HEK293 (cell line): ENCODE measurements at regions not wholly inside any gene's neighbourhood (a gene's known extent, or its start where the extent isn't known, plus 50 kb on each side); places are given as distances from the start of the nearest gene placed in this dataset.

ENCODE experiments used
- ZNF274 ChIP-seq, 2 experiments: fragments of 200-500 bp in 1 of 2; fragments of 450-650 bp in 1 of 2; sonication (Bioruptor generic) in 1 of 2; formaldehyde crosslinking in 1 of 2; IDR thresholded peaks; 2 replicates each; pipeline versions ENCODE4 v1.5.1 to v1.6.1; 2014 to 2016; ENCODE audit warnings: borderline replicate concordance in 1 of 2, inconsistent platforms in 1 of 2, low read length in 1 of 2, missing biosample characterization in 1 of 2, missing genetic modification characterization in 1 of 2
- TF ChIP-seq, protein P1 (sequence below): fragments of 450-650 bp; formaldehyde crosslinking; IDR thresholded peaks from 2 replicates; pipeline ENCODE4 v1.5.1; 2016; ENCODE audit warnings: missing biosample characterization, missing genetic modification characterization
- TF ChIP-seq, protein P2 (sequence below): fragments of 450-650 bp; formaldehyde crosslinking; IDR thresholded peaks from 2 replicates; pipeline ENCODE4 v1.5.1; 2016; ENCODE audit warnings: missing biosample characterization, missing genetic modification characterization
- TF ChIP-seq, protein P3 (sequence below): sonication (generic); formaldehyde crosslinking; IDR thresholded peaks from 2 replicates; pipeline ENCODE4 v1.8.1; 2022; ENCODE audit warnings: mild to moderate bottlenecking, moderate library complexity, missing genetic modification reagents
- TF ChIP-seq, protein P4 (sequence below): fragments of 450-650 bp; formaldehyde crosslinking; IDR thresholded peaks from 2 replicates; pipeline ENCODE4 v1.5.1; 2017; ENCODE audit warnings: missing biosample characterization, missing genetic modification characterization

DNA sequence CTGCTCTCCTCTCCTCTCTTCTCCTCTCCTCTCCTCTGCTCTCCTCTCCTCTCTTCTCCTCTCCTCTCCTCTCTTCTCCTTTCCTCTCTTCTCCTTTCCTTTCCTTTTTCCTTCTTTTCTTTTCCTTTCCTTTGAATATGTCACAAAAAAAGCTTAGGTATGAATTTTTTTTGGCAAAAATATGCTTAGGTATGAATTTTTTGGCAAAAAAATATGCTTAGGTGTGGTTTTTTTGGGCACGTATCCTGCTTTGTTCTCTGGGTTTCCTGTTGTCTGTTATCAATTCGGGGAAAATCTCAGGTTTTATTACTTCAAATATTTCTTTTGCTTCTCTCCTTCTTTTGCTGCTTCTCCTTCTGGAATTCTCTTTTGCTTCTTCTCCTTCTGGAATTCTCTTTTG is 155.5 kb upstream of the PMEPA1 start:
- TF ChIP-seq, protein P1, sequence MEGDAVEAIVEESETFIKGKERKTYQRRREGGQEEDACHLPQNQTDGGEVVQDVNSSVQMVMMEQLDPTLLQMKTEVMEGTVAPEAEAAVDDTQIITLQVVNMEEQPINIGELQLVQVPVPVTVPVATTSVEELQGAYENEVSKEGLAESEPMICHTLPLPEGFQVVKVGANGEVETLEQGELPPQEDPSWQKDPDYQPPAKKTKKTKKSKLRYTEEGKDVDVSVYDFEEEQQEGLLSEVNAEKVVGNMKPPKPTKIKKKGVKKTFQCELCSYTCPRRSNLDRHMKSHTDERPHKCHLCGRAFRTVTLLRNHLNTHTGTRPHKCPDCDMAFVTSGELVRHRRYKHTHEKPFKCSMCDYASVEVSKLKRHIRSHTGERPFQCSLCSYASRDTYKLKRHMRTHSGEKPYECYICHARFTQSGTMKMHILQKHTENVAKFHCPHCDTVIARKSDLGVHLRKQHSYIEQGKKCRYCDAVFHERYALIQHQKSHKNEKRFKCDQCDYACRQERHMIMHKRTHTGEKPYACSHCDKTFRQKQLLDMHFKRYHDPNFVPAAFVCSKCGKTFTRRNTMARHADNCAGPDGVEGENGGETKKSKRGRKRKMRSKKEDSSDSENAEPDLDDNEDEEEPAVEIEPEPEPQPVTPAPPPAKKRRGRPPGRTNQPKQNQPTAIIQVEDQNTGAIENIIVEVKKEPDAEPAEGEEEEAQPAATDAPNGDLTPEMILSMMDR (tag by site-specific recombination) = no peak
- TF ChIP-seq, protein P2, sequence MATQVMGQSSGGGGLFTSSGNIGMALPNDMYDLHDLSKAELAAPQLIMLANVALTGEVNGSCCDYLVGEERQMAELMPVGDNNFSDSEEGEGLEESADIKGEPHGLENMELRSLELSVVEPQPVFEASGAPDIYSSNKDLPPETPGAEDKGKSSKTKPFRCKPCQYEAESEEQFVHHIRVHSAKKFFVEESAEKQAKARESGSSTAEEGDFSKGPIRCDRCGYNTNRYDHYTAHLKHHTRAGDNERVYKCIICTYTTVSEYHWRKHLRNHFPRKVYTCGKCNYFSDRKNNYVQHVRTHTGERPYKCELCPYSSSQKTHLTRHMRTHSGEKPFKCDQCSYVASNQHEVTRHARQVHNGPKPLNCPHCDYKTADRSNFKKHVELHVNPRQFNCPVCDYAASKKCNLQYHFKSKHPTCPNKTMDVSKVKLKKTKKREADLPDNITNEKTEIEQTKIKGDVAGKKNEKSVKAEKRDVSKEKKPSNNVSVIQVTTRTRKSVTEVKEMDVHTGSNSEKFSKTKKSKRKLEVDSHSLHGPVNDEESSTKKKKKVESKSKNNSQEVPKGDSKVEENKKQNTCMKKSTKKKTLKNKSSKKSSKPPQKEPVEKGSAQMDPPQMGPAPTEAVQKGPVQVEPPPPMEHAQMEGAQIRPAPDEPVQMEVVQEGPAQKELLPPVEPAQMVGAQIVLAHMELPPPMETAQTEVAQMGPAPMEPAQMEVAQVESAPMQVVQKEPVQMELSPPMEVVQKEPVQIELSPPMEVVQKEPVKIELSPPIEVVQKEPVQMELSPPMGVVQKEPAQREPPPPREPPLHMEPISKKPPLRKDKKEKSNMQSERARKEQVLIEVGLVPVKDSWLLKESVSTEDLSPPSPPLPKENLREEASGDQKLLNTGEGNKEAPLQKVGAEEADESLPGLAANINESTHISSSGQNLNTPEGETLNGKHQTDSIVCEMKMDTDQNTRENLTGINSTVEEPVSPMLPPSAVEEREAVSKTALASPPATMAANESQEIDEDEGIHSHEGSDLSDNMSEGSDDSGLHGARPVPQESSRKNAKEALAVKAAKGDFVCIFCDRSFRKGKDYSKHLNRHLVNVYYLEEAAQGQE (tag by site-specific recombination) = no peak
- TF ChIP-seq, protein P3, sequence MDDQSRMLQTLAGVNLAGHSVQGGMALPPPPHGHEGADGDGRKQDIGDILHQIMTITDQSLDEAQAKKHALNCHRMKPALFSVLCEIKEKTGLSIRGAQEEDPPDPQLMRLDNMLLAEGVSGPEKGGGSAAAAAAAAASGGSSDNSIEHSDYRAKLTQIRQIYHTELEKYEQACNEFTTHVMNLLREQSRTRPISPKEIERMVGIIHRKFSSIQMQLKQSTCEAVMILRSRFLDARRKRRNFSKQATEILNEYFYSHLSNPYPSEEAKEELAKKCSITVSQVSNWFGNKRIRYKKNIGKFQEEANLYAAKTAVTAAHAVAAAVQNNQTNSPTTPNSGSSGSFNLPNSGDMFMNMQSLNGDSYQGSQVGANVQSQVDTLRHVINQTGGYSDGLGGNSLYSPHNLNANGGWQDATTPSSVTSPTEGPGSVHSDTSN (CRISPR knock-in tag) = no peak
- TF ChIP-seq ZNF274 (IDR thresholded peaks at IDR 0.05; ENCODE audit: low read length) (no peak), ZNF274 (tag by site-specific recombination; IDR thresholded peaks at IDR 0.05; ENCODE audit: borderline replicate concordance) (no peak)
- TF ChIP-seq, protein P4, sequence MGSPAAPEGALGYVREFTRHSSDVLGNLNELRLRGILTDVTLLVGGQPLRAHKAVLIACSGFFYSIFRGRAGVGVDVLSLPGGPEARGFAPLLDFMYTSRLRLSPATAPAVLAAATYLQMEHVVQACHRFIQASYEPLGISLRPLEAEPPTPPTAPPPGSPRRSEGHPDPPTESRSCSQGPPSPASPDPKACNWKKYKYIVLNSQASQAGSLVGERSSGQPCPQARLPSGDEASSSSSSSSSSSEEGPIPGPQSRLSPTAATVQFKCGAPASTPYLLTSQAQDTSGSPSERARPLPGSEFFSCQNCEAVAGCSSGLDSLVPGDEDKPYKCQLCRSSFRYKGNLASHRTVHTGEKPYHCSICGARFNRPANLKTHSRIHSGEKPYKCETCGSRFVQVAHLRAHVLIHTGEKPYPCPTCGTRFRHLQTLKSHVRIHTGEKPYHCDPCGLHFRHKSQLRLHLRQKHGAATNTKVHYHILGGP = no peak
